ENCODE measurements at regions not wholly inside any gene's neighbourhood (a gene's known extent, or its start where the extent isn't known, plus 50 kb on each side); places are given as distances from the start of the nearest gene placed in this dataset.

DNA sequence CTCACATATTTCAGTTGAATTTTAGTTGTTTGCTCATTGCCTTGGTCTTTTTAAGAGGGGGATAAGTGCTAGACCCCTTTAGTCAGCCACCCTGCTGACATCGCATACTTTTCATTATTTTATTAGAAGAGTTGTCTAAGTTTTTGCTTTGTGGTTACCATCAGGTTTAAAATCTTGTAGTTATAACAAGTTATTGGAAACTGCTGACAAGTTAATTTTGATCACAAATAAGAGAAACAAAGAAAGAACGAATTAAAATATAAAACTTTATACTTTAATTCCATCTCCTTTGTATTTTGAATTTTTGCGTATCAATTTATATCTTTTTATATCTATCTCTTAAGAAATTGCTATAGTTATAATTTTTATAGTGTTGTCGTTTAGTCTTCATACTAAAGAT, 679.7 kb downstream of the TECRL start:
- TF ChIP-seq POLR2A (IDR thresholded peaks at IDR 0.05; ENCODE audit: low read depth, low read length) (no peak), TAF1 (IDR thresholded peaks at IDR 0.05; ENCODE audit: low read depth, low read length) (no peak)
